ENCODE measurements at regions not wholly inside any gene's neighbourhood (a gene's known extent, or its start where the extent isn't known, plus 50 kb on each side); places are given as distances from the start of the nearest gene placed in this dataset.
A peak's percentile ranks its signal among the peaks of the same experiment; 100 is the strongest.
"Not testable (repeated sequence)": the region's sequence is repeated elsewhere in the genome, so short reads cannot be mapped to it uniquely, and the experiment has no call there.

DNA sequence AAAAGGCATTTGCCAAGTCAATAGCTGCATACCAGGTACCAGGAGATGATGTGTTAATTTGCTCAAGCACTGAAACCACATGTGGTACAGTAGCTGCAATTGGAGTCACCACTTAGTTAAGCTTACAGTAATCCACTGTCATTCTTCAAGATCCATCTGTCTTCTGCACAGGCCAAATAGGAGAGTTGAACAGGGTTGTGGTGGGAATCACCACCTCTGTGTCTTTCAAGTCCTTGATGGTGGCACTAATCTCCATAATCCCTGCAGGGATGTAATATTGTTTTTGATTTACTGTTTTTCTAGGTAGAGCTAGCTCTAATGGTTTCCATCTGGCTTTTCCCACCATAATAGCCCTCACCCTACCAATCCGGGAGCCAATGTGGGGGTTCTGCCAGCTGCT, 91.9 kb downstream of the FCRL5 start:
- no peak for DNase-seq

DNA sequence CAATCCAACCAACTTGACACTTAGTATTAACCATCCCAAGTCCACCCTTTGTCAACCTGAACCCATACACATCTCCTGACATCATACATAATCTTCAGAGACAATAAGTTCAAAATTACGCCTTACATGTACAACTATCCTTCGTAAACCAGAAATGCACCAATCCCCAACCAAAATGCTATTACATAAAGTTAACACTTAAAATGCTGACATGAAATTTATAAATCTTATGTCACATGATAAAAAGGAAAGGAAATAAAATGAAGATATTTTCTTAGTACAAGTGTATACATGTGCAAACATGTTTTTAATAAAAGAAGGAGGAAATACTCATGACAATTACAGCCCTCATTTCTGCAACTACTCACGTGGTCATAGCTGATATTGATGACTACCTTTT, 95.0 kb downstream of the FCRL5 start:
- no peak for DNase-seq

DNA sequence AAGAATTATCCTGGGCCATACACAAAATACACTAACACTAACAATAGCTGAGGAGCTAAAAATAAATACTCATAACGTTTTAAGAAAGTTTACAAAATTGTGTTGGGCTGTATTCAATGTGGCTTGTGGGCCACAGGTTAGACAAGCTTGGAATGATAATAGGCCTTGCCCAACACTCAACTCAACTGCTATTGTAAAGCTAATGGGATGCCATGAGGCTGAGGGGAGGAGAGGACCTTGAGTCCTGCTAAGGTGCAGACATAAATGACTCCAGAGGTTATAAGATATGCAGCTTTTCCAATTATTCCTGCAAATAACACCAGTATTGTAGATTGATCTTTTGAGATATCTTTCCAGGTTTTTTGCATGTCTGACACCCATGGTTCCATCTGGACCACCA, 97.0 kb downstream of the FCRL5 start:
- no peak for DNase-seq

GRCh38 chr1:157450106-157450505, 102.2 kb downstream of the FCRL5 start:
- DNase-seq: no peak

DNA sequence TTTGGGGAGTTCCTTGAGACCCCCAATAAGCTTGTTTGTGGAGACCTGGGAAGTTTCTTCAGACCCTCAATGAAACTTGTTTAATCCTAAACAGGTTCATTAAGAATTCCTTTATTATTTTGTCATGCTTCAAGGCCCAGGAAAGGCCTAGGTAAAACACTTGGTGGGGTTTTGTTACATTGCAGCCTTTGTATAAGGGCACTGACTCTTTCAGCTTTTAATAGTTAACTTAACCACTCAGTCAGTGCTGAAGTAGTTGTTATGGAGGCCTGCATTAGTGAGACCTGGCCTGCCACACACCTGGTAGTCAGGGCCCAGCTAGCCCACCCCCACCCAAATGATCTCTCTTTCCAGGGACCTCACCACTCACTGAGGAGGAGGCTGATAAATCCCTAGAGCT, 103.7 kb downstream of the FCRL5 start:
- no peak for DNase-seq

DNA sequence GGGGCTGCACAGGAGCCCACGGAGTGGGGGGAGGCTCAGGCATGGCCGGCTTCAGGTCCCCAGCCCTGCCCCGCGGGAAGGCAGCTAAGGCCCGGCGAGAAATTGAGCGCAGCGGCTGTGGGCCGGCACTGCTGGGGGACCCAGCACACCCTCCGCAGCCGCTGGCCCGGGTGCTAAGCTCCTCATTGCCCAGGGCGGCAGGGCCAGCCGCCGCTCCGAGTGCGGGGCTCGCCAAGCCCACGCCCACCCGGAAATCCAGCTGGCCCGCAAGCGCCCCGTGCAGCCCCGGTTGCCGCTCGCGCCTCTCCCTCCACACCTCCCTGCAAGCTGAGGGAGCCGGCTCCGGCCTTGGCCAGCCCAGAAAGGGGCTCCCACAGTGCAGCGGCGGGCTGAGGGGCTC, 106.0 kb downstream of the FCRL5 start:
- DNase-seq: not testable (repeated sequence)

DNA sequence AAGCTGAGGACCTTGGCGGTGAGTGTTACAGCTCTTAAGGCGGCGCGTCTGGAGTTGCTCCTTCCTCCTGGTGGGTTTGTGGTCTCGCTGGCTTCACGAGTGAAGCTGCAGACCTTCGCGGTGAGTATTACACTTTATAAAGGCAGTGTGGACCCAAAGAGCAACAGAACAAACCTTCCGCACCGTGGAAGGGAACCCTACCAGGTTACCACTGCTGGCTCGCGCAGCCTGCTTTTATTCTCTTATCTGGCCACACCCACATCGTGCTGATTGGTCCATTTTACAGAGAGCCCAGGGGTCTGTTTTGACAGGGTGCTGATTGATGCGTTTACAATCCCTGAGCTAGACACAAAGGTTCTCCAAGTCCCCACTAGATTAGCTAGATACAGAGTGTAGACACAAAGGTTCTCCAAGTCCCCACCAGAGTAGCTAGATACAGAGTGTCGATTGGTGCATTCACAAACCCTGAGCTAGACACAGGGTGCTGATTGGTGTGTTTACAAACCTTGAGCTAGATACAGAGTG, 106.6 kb downstream of the FCRL5 start:
- not testable (repeated sequence) for DNase-seq

DNA sequence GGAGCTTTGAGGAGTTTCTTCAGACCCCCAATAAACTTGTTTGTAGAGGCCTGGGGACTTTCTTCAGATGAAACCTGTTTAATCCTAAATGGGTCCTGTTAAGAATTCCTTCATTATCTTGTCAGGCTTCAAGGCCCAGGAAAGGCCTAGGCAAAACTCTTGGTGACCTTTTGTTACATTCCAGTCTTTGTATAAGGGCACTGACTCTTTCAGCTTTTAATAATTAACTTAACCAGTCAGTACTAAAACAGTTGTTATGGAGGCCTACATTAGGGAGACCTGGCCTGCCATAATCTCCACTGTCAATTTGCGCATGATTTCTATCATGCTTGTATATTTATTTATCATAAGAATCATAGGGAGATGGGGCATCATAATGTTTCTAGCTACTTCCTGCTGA, 110.2 kb downstream of the FCRL5 start:
- DNase-seq: no peak

DNA sequence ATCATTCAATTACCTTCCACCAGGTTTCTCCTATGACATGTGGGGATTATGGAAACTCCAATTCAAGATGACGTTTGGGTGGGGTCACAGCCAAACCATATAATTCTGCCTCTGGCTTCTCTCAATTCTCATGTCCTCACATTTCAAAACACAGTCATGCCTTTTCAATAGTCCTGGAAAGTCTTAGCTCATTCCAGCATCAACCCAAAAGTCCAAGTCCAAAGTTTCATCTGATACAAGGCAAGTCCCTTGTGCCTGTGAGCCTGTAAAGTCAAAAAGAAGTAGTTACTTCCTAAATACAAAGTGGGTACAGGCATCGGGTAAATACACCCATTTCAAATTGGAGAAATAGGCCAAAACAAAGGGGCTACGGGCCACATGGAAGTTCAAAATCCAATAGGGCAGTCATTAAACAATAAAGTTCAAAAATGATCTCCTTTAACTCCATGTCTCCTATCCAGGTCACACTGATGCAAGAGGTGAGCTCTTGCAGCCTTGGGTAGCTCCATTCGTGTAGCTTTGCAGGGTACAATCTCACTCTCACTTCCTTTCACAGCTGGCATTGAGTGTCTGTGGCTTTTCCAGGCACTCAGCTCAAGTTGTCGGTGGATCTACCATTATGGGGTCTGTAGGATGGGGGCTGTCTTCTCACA, 112.9 kb downstream of the FCRL5 start:
- DNase-seq: no peak

DNA sequence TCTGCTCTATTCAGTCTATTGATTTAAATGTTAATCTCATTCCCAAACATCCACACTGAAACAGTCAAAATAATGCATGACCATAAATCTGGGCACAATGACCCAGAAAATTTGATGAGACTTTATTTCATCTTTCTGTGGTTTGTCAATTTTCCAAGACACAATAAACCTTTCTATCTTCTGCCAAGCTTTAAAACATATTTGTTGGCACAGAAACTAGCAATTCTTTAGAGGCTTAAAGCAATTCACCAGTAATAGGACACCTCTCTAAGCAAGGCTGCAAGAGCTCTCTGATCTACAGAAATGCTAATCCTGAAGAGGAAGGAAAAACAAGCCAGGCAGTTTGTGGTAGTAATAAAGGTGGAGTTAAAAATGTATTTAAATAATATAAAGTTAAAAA, 113.7 kb downstream of the FCRL5 start:
- DNase-seq: peak; percentile 8

DNA sequence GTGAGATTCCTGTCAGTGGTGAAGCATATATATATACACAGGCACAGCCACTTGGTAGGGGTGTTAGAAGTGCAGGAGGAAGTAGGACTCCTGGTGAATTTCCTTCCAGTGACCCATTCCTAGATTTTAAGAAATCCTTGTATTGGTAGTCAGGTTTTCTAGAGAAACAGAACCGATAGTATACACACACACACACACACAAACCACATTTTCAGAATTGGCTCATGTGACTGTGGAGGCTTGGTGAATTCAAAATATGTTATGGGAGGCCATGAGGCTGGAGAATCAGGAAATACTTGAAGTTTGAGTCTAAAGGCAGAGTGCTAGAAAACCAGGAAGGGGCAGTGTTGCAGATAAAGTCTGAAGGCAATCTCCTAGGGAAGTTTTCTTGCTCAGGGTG, 114.2 kb downstream of the FCRL5 start:
- peak; percentile 27 for DNase-seq

- no peak for DNase-seq
Observed at GRCh38 chr1:157437296-157437695, 115.0 kb downstream of the FCRL5 start.

DNA sequence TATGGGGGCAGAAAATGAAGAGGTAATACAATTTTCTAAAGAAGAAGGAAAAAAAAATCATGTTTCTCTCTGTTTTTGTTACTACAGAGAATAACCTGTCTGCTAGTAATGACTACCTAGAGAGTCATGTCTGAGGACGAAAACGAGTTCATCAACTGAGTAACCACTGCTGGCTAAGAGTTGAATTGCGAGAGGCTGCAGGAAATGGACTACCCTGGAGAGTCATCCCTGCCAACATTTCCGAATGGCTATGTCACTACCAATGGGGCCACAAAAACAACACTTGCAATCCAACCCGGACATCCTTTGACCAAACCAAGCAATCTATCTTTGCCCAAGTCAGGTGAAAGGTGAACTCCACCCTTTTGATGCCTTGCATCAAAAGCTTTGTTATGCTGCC, 120.6 kb downstream of the FCRL5 start:
- no peak for DNase-seq

DNA sequence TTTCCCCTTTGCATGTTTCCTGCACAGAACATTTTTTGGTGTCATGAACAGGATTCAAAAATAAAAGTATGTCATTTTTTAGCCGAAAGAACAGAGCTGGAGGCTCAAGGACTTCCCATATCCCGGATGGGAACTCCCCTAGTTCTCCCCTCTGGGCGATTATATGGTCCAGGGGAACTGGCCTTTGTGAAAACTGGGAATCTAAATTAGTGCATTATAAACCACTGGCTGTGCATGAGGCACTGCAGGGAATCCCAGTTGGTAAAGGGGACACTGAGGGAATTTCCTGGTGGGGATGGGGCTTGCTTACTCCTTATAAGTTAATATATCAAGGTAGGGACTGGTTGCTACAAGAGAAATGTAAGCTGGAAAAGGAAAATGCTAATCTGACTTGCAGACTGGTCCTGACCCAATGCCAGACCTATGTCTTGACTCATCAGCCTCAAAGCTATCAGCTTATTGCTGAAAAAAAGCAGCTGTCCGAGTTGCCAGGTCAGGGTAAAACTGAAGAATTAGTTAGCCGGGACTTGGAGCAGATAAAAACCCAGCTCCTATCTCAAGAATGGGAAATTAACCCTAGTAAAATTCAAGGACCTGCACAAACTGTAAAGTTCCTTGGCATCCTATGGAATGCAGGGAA, 122.6 kb downstream of the FCRL5 start:
- no peak for DNase-seq

DNA sequence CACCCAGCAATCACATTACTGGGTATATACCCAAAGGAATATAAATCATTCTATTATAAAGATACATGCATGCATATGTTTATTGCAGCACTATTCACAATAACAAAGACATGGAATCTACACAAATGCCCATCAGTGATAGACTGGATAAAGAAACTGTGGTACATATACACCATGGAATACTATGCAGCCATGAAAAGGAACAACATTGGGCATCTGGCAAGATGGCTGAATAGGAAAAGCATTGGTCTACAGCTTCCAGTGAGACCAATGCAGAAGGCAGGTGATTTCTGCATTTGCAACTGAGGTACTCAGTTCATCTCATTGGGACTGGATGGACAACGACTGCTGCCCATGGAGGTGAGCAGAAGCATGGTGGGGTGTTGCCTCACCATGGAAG, 128.6 kb downstream of the FCRL5 start:
- DNase-seq: not testable (repeated sequence)

DNA sequence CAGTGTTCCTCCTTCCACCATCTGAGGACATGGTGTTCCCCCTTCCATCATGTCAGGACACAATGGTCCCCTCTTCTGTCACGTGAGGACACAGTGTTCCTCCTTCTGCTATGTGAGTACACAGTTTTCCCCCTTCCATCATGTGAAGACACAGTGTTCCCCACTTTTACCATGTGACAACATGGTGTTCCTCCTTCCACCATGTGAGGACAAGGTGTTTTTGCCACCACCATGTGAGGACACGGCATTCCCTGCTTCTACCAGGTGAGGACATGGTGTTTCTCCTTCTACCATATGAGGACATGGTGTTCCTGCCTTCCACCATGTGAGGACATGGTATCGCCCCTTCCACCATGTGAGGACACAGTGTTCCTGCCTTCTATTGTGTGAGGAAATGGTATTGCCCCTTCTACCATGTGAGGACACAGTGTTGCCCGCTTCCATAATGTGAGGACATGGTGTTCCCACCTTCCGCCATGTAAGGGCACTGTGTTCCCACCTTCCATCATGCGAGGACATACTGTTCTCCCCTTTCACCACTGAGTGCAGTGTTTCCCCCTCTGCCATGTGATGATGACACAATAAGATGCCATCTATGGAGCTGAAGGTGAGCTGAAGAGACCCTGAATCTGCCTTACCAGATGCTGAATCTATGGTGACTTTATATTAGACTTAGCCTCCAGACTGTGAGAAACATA, 132.3 kb downstream of the FCRL5 start:
- DNase-seq: no peak

DNA sequence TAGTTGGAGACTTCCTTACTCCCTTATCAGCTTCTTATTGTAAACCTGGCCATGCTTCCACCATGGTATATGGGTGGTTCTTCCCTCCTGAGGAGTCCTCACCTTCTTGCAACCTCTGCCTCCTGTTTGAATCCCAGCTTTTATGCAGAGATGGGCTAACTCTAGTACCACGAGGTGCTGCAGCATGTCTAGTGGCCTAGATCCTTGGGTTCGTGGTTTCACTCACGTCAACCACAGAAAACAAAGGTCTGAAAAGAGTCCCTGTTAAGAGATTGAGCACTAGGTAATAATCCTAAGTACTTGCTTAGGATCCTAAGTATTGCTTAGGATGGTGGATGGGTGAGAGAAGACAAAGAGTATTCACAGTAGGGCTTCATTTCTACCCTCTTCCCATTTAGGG, 133.7 kb downstream of the FCRL5 start:
- no peak for DNase-seq

- DNase-seq: no peak
Observed at GRCh38 chr1:157418231-157418630, 134.1 kb downstream of the FCRL5 start.

DNA sequence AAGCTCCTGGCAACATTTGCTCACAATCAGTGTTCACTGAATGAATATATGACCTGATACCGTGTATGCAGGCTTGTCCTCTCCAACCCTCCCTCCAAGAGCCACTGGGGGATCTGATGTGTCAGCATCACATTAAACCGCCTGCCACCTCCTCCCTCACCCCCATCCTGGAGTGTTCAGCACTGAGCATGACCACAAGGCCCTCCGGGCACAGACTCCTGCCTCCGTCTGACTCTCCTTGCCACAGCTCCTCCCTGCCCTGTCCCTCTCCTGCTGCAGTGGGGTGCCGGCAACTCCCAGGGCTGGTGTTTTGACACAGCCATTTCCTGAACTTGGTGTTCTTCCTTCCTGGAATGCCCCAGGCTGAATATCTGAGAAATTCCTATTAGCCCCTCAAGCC, 136.7 kb downstream of the FCRL5 start:
- no peak for DNase-seq

DNA sequence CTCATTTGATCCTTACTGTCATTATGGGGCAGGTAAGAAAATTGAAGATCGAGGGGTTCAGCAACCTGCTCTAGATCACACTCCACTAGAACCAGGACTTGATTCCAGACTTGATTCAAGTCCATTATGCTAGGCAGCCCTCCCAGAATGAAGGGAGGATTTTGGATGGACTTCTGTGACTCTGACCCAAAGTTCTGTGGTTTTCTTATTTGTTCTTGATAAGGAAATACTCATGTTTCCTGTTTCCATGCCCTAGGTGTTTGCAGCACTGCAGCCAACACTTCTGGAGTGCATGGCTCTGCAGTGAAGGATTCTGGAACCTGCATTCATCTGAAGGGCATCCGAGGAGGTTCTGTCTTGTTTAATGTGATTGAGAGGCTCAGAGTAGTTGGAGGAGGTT, 140.0 kb downstream of the FCRL5 start:
- no peak for DNase-seq

- no peak for DNase-seq
Observed at GRCh38 chr1:157411769-157412168, 140.5 kb downstream of the FCRL5 start.

DNA sequence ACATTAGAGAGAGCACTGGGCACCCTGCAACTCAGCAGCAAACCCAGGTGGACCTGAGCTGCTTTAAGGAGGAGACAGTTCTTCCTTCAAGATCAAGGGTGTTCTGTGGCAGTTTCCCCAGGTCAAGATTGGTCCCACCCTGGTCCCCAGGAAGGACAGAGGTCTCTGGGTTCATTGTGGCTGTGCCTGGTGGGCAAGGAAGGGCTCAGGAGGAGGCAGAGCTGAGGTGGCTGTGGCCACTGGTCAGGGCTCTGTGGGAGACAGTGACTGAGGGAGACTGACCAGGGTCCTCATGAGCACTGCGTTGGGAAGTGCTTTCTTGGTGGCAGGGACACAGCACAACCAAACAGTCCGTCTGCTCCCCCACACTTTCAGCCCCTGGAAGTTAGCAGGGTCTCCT, 141.3 kb downstream of the FCRL5 start:
- no peak for DNase-seq

DNA sequence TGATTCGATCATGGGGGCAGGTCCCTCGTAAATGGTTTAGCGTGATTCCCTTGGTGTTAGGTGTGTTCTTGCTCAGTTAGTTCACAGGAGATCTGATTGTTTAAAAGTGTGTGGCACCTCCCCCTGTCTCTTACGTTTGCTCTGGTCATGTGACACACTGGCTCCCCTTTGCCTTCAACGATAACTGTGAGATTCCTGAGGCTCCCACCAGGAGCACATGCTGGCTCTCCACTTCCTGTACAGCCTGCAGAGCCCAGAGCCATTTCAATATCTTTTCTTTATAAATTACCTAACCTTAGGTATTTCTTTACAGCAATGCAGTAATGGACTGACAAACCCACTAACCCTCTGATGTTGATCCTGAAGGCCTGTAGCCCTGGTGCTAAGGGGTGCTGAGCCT, 141.9 kb downstream of the FCRL5 start:
- DNase-seq: no peak

DNA sequence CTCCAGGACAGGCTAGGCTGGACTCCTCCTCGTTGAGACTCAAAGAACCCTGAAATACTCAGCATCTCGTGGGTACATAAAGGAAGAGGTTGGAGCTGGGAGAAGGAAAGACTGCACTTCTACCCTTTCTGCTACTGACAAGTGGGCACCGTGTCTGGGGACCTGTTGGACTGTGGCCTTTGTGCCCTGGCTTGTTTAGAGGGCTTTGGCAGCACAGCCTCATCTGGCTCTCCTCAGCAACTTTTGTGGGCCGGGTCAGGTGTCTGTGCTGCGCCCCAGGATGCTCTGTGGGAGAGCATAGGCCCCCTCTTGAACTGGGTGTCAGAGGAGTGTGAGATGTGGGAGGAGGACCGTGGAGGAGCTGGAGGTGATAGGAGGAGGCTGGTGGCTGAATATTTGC, 142.4 kb downstream of the FCRL5 start:
- DNase-seq: no peak
